ENCODE measurements at regions not wholly inside any gene's neighbourhood (a gene's known extent, or its start where the extent isn't known, plus 50 kb on each side); places are given as distances from the start of the nearest gene placed in this dataset.

GRCh38 chr6:134372603-134373281, 54.8 kb upstream of the SGK1 start:
- FAIRE-seq (no peak), ATAC-seq (peak in 3 of 4 donors; percentile 49 to 81 (median 74)), DNase-seq (no peak)
- Histone ChIP-seq H3K4me1 (peaks cover 0 to 9% (median 6%) of the 10 kb centered on the region in 3 donors), H3K27ac (peak overlapping the region in 2 of 4 donors; percentile 38 to 58), H3K9me3 (no peaks in the 10 kb centered on the region), H3K36me3 (no peaks in the 10 kb centered on the region), H3K4me3 (no peak overlapping the region), H3K27me3 (no peaks in the 10 kb centered on the region)
- intact Hi-C loops (cut with DNase I), result loop anchor here in 1 of 3 donors (10.0 kb wide), 1 partner anchor 198 kb away; no protein-coding TSS in a partner anchor
- TF ChIP-seq CTCF (IDR thresholded peaks at IDR 0.05), result no peak
- 71 to 80% methylated on average over 4 of the region's 4 CpGs for WGBS, 2 donors

- FAIRE-seq, result no peak
Measured at GRCh38 chr6:134368670-134369069, 50.8 kb upstream of the SGK1 start.

More at GRCh38 chr6:134368670-134369069, 50.8 kb upstream of the SGK1 start:
- ATAC-seq (peak in 1 of 4 donors; percentile 46), DNase-seq (no peak)
- H3K4me3 ChIP-seq, result no peak overlapping the region
- 63 to 68% methylated on average over 2 of the region's 2 CpGs for WGBS, 2 donors
- H3K27ac ChIP-seq, result no peak overlapping the region
- intact Hi-C loops (cut with DNase I), result no loop called here
- peaks cover 0 to 9% (median 6%) of the 10 kb centered on the region in 3 donors for H3K4me1 ChIP-seq
- no peaks in the 10 kb centered on the region for H3K27me3 ChIP-seq
- no peaks in the 10 kb centered on the region for H3K36me3 ChIP-seq
- no peak for TF ChIP-seq CTCF (IDR thresholded peaks at IDR 0.05)
- H3K9me3 ChIP-seq, result no peaks in the 10 kb centered on the region
